ENCODE measurements at regions not wholly inside any gene's neighbourhood (a gene's known extent, or its start where the extent isn't known, plus 50 kb on each side); places are given as distances from the start of the nearest gene placed in this dataset.

GRCh38 chr13:67367399-67367798 lies 137.3 kb upstream of the PCDH9 start:
- no peak for TF ChIP-seq POLR2A (IDR thresholded peaks at IDR 0.05; ENCODE audit: low read length)
- no peak for TF ChIP-seq BHLHE40 (IDR thresholded peaks at IDR 0.05; ENCODE audit: low read depth, low read length)
